C1 segment of cervical spinal cord (tissue), 14 donors: ENCODE measurements at regions not wholly inside any gene's neighbourhood (a gene's known extent, or its start where the extent isn't known, plus 50 kb on each side); places are given as distances from the start of the nearest gene placed in this dataset.
"Not testable (repeated sequence)": the region's sequence is repeated elsewhere in the genome, so short reads cannot be mapped to it uniquely, and the experiment has no call there.

Source experiments
- DNase-seq, 14 donors: peaks; one replicate each; lab custom pipeline; 2025; lab: John Stamatoyannopoulos, UW

GRCh38 chr9:24856601-24857000 is 310.9 kb upstream of the IZUMO3 start:
- DNase-seq: not testable (repeated sequence)

GRCh38 chr9:24846248-24846912 is 300.7 kb upstream of the IZUMO3 start:
- no peak for DNase-seq

GRCh38 chr9:24844217-24844616 is 298.5 kb upstream of the IZUMO3 start:
- no peak for DNase-seq

- DNase-seq: no peak
Observed at GRCh38 chr9:24841993-24842392, 296.3 kb upstream of the IZUMO3 start.

- no peak for DNase-seq
Observed at GRCh38 chr9:24832307-24832706, 286.6 kb upstream of the IZUMO3 start.

- DNase-seq: no peak
Observed at GRCh38 chr9:24828687-24829086, 283.0 kb upstream of the IZUMO3 start.

GRCh38 chr9:24824607-24825006 is 278.9 kb upstream of the IZUMO3 start:
- DNase-seq: no peak

- no peak for DNase-seq
Observed at GRCh38 chr9:24820196-24820595, 274.5 kb upstream of the IZUMO3 start.

GRCh38 chr9:24817756-24818155 is 272.1 kb upstream of the IZUMO3 start:
- no peak for DNase-seq

GRCh38 chr9:24816006-24816405 is 270.3 kb upstream of the IZUMO3 start:
- no peak for DNase-seq

- DNase-seq: no peak
Observed at GRCh38 chr9:24801344-24801743, 255.6 kb upstream of the IZUMO3 start.

- no peak for DNase-seq
Observed at GRCh38 chr9:24793787-24794186, 248.1 kb upstream of the IZUMO3 start.

GRCh38 chr9:24776226-24776625 is 230.5 kb upstream of the IZUMO3 start:
- no peak for DNase-seq

- not testable (repeated sequence) for DNase-seq
Observed at GRCh38 chr9:24774199-24774598, 228.5 kb upstream of the IZUMO3 start.

- no peak for DNase-seq
Observed at GRCh38 chr9:24766081-24766480, 220.4 kb upstream of the IZUMO3 start.

GRCh38 chr9:24765025-24765756 is 219.5 kb upstream of the IZUMO3 start:
- DNase-seq: no peak

- DNase-seq: no peak
Observed at GRCh38 chr9:24738421-24738961, 192.8 kb upstream of the IZUMO3 start.

GRCh38 chr9:24731754-24732153 is 186.1 kb upstream of the IZUMO3 start:
- DNase-seq: no peak

GRCh38 chr9:24721621-24722020 is 175.9 kb upstream of the IZUMO3 start:
- no peak for DNase-seq

- DNase-seq: no peak
Observed at GRCh38 chr9:24712206-24712605, 166.5 kb upstream of the IZUMO3 start.

- no peak for DNase-seq
Observed at GRCh38 chr9:24708814-24709213, 163.1 kb upstream of the IZUMO3 start.

- no peak for DNase-seq
Observed at GRCh38 chr9:24698881-24699518, 153.3 kb upstream of the IZUMO3 start.

- no peak for DNase-seq
Observed at GRCh38 chr9:24672336-24672735, 126.6 kb upstream of the IZUMO3 start.
